Neuronal stem cell (in vitro differentiated cells): ENCODE measurements at regions not wholly inside any gene's neighbourhood (a gene's known extent, or its start where the extent isn't known, plus 50 kb on each side); places are given as distances from the start of the nearest gene placed in this dataset.
"Not testable (repeated sequence)": the region's sequence is repeated elsewhere in the genome, so short reads cannot be mapped to it uniquely, and the experiment has no call there.

Source experiments
- DNase-seq: peaks from one replicate; pipeline ENCODE4 v3.0.0-alpha.2; 2013; ENCODE audit warnings: low spot score
- H2AFZ ChIP-seq: one replicate; pipeline ENCODE4 v1.6.1; 2013; ENCODE audit warnings: mild to moderate bottlenecking, low read length, inconsistent platforms
- H2AK5ac ChIP-seq: 2 replicates; pipeline ENCODE4 v1.6.1; 2013; ENCODE audit warnings: low read depth, mild to moderate bottlenecking, inconsistent platforms, low read length, moderate library complexity, mixed read lengths
- H2BK120ac ChIP-seq: 2 replicates; pipeline ENCODE4 v1.6.1; 2013; ENCODE audit warnings: low read depth, mild to moderate bottlenecking, inconsistent platforms, low read length, moderate library complexity, mixed read lengths
- H2BK12ac ChIP-seq: one replicate; pipeline ENCODE4 v1.6.1; 2013; ENCODE audit warnings: low read length, inconsistent platforms
- H2BK15ac ChIP-seq: 2 replicates; pipeline ENCODE4 v1.6.1; 2013; ENCODE audit warnings: mild to moderate bottlenecking, low read length, inconsistent platforms, mixed read lengths
- H2BK5ac ChIP-seq: one replicate; pipeline ENCODE4 v1.6.1; 2013; ENCODE audit warnings: inconsistent platforms, mild to moderate bottlenecking, low read length, moderate library complexity
- H3K14ac ChIP-seq: one replicate; pipeline ENCODE4 v1.6.1; 2013; ENCODE audit warnings: low read length, inconsistent platforms
- H3K18ac ChIP-seq: 2 replicates; pipeline ENCODE4 v1.6.1; 2013; ENCODE audit warnings: low read length, inconsistent platforms
- H3K23ac ChIP-seq: 2 replicates; pipeline ENCODE4 v1.6.1; 2013; ENCODE audit warnings: low read depth, mild to moderate bottlenecking, mixed read lengths, low read length, inconsistent platforms; ENCODE audit not compliant: poor library complexity
- H3K27ac ChIP-seq: replicated peaks from 3 replicates; pipeline ENCODE4 v1.5.1; 2013; ENCODE audit warnings: low read length, inconsistent platforms
- H3K27me3 ChIP-seq, 3 experiments: 2 replicates each; pipeline ENCODE4 v1.6.1; 2013; ENCODE audit warnings: low read length in 3 of 3, mild to moderate bottlenecking in 2 of 3, inconsistent platforms in 1 of 3, low read depth in 1 of 3, mixed read lengths in 1 of 3, moderate library complexity in 1 of 3; ENCODE audit not compliant: control insufficient read depth in 3 of 3, insufficient read depth in 3 of 3
- H3K36me3 ChIP-seq, 2 donors: replicated peaks in 1 of 2; 2 replicates each; pipeline ENCODE4 v1.6.1; 2013; ENCODE audit warnings: low read length in 2 of 2; ENCODE audit not compliant: control insufficient read depth in 2 of 2, insufficient read depth in 2 of 2
- H3K4ac ChIP-seq: 2 replicates; pipeline ENCODE4 v1.6.1; 2013; ENCODE audit warnings: inconsistent platforms, mild to moderate bottlenecking, low read length, moderate library complexity
- H3K4me1 ChIP-seq, 2 donors: 1 replicate in 1 of 2; 2 replicates in 1 of 2; pipeline ENCODE4 v1.6.1; 2013; ENCODE audit warnings: low read length in 2 of 2, low read depth in 1 of 2; ENCODE audit not compliant: control insufficient read depth in 2 of 2, insufficient read depth in 1 of 2
- H3K4me2 ChIP-seq: one replicate; pipeline ENCODE4 v1.6.1; 2013; ENCODE audit warnings: mild to moderate bottlenecking, low read length, inconsistent platforms; ENCODE audit not compliant: insufficient read depth, poor library complexity, severe bottlenecking
- H3K4me3 ChIP-seq, 2 donors: 2 replicates each; pipeline ENCODE4 v1.5.1; 2013; ENCODE audit warnings: low read length in 2 of 2, mild to moderate bottlenecking in 2 of 2, inconsistent platforms in 1 of 2, moderate library complexity in 1 of 2
- H3K79me1 ChIP-seq: one replicate; pipeline ENCODE4 v1.6.1; 2013; ENCODE audit warnings: low read depth, mild to moderate bottlenecking, inconsistent platforms, low read length, moderate library complexity
- H3K9ac ChIP-seq: one replicate; pipeline ENCODE4 v1.6.1; 2013; ENCODE audit warnings: mild to moderate bottlenecking, low read depth, low read length, inconsistent platforms; ENCODE audit not compliant: poor library complexity
- H3K9me3 ChIP-seq, 2 donors: replicated peaks in 1 of 2; 2 replicates each; pipeline versions ENCODE3 to v1.6.1; 2013; ENCODE audit warnings: low read length in 2 of 2, mild to moderate bottlenecking in 2 of 2, inconsistent platforms in 1 of 2, low read depth in 1 of 2, mixed read lengths in 1 of 2, moderate library complexity in 1 of 2; ENCODE audit not compliant: control insufficient read depth in 2 of 2, insufficient read depth in 1 of 2
- H4K8ac ChIP-seq: one replicate; pipeline ENCODE4 v1.6.1; 2013; ENCODE audit warnings: low read depth, mild to moderate bottlenecking, inconsistent platforms, low read length, moderate library complexity
- H4K91ac ChIP-seq: one replicate; pipeline ENCODE4 v1.6.1; 2013; ENCODE audit warnings: low read length, low read depth, mild to moderate bottlenecking, inconsistent platforms; ENCODE audit not compliant: poor library complexity
- WGBS, 2 donors: extraction: QIAGEN DNeasy Blood & Tissue Kit; methylation state at CpG; one replicate each; pipeline ENCODE4 v1.1.7; 2013; ENCODE audit warnings: missing lambda C conversion rate in 2 of 2, mixed read lengths in 1 of 2; ENCODE audit not compliant: insufficient read length in 2 of 2, insufficient replicate concordance in 1 of 2; ENCODE audit errors: extremely low coverage in 2 of 2; 5-methylcytosine and 5-hydroxymethylcytosine counted together

DNA sequence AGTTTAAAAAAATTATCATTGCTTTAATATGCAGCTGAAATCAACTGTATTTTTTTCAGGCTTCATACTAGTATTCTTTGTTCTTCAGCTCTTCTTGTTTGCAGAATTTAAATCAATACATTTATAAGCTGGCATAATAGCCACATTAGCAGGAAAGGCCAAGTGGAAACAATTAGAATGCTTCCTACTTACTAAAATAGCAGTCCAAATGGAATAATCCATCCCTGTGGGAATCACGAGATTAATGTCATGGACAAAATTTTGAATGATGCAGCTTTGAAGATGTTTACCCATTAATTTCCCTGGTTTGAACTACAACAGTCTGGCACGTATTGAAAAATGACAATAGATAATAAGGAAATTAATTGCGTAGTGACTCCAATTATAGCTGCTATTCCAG lies 2650.8 kb downstream of the PCDH9 start:
- Histone ChIP-seq H3K18ac (no peak overlapping the region), H4K91ac (no peak overlapping the region), H2BK120ac (no peak overlapping the region), H2AK5ac (no peak overlapping the region), H4K8ac (no peak overlapping the region), H3K4ac (no peak overlapping the region), H3K36me3 (no peaks in the 10 kb centered on the region), H3K9ac (no peak overlapping the region), H3K27ac (no peak overlapping the region), H2BK12ac (no peak overlapping the region), H3K79me1 (no peaks in the 10 kb centered on the region), H3K23ac (no peak overlapping the region), H3K27me3 (no peaks in the 10 kb centered on the region), H2BK5ac (no peak overlapping the region), H3K4me2 (no peak overlapping the region), H3K4me1 (no peaks in the 10 kb centered on the region), H3K9me3 (no peaks in the 10 kb centered on the region), H2BK15ac (no peak overlapping the region), H3K4me3 (no peak overlapping the region), H3K14ac (no peak overlapping the region), H2AFZ (no peak overlapping the region)
- WGBS, 2 donors, result no CpG with 5 or more reads among the region's 3 CpGs
- no peak for DNase-seq

DNA sequence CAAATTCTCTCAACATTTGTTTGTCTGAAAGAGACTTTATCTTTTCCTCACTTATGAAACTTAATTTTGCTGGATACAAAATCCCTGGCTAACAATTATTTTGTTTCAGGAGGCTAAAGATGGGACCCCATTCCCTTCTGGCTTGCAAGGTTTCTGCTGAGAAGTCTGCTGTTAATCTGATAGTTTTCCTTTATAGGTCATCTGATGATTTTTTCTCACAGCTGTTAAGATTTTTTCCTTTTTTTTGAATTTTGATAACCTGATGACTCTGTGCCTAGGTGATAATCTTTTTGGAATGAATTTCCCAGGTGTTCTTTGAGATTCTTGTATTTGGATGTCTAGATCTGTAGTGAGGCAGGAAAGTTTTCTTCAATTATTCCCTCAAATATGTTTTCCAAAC lies 2661.4 kb downstream of the PCDH9 start:
- peaks cover 2% of the 10 kb centered on the region for H3K79me1 ChIP-seq
- no peak overlapping the region for H2BK5ac ChIP-seq
- H3K9ac ChIP-seq, result no peak overlapping the region
- H3K4me2 ChIP-seq, result no peak overlapping the region
- H3K4me3 ChIP-seq, result no peak overlapping the region
- H3K27me3 ChIP-seq, result no peaks in the 10 kb centered on the region
- H2AFZ ChIP-seq, result no peak overlapping the region
- no peaks in the 10 kb centered on the region for H3K4me1 ChIP-seq
- no peak overlapping the region for H4K91ac ChIP-seq
- H2BK15ac ChIP-seq, result no peak overlapping the region
- H3K36me3 ChIP-seq, result no peaks in the 10 kb centered on the region
- no peak overlapping the region for H4K8ac ChIP-seq
- no peak overlapping the region for H3K14ac ChIP-seq
- DNase-seq, result no peak
- no peak overlapping the region for H2AK5ac ChIP-seq
- H3K9me3 ChIP-seq, result peaks cover 0 to 4% of the 10 kb centered on the region in 2 donors
- no peak overlapping the region for H3K27ac ChIP-seq
- no peak overlapping the region for H3K23ac ChIP-seq
- no peak overlapping the region for H3K4ac ChIP-seq
- H3K18ac ChIP-seq, result no peak overlapping the region
- H2BK120ac ChIP-seq, result no peak overlapping the region
- no peak overlapping the region for H2BK12ac ChIP-seq

DNA sequence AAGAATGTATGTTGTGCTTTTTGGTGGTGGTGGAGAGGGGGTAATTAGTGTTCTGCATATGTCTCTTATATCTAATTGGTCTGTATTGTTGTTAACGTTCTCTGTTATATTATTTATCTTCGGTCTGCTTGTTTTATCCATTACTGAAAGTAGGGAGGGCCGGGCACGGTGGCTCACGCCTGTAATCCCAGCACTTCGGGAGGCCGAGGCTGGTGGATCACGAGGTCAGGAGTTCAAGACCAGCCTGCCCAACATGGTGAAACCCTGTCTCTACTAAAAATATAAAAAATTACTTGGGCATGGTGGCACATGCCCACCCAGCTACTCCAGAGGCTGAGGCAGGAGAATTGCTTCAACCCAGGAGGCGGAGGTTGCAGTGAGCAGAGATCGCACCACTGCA lies 2672.1 kb downstream of the PCDH9 start:
- not testable (repeated sequence) for H2BK120ac ChIP-seq, H3K27ac ChIP-seq, H3K4me3 ChIP-seq, H3K4ac ChIP-seq, H3K27me3 ChIP-seq, H4K91ac ChIP-seq, H2AFZ ChIP-seq, H3K36me3 ChIP-seq, H3K9me3 ChIP-seq, H3K9ac ChIP-seq, H2BK12ac ChIP-seq, H3K4me2 ChIP-seq, H3K4me1 ChIP-seq, H2BK5ac ChIP-seq, H4K8ac ChIP-seq, H3K18ac ChIP-seq, H3K14ac ChIP-seq, H2BK15ac ChIP-seq, H3K23ac ChIP-seq, DNase-seq, H3K79me1 ChIP-seq, H2AK5ac ChIP-seq
- WGBS, 2 donors, result no CpG with 5 or more reads among the region's 10 CpGs

DNA sequence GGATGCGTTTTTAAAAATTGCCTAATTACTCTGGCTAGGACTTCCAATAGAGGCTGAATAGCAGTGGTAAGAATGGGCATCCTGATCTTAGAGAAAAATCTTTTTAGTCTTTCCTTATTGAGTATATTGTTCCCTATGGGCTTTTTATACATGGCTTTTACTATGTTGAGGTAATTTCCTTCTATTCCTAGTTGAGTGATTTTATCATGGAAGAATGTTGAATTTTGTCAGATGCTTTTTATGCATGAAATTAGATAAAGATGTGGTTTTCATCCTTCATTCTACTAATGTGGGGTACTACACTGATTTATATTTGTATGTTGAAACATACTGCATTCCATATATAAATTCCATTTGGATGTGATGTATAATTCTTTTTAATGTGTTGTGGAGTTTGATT lies 2673.8 kb downstream of the PCDH9 start:
- Histone ChIP-seq H3K36me3 (no peaks in the 10 kb centered on the region), H2BK12ac (no peak overlapping the region), H3K27ac (no peak overlapping the region), H3K14ac (no peak overlapping the region), H3K23ac (no peak overlapping the region), H3K9ac (no peak overlapping the region), H2AFZ (no peak overlapping the region), H3K4me3 (no peak overlapping the region), H3K9me3 (no peaks in the 10 kb centered on the region), H3K4me2 (no peak overlapping the region), H3K4ac (no peak overlapping the region), H2AK5ac (no peak overlapping the region), H3K18ac (no peak overlapping the region), H2BK120ac (no peak overlapping the region), H3K79me1 (no peaks in the 10 kb centered on the region), H3K27me3 (no peaks in the 10 kb centered on the region), H4K8ac (no peak overlapping the region), H2BK5ac (no peak overlapping the region), H4K91ac (no peak overlapping the region), H2BK15ac (no peak overlapping the region), H3K4me1 (no peaks in the 10 kb centered on the region)
- WGBS, 2 donors, result no CpG with 5 or more reads among the region's 1 CpG
- DNase-seq, result no peak
